ENCODE measurements at regions not wholly inside any gene's neighbourhood (a gene's known extent, or its start where the extent isn't known, plus 50 kb on each side); places are given as distances from the start of the nearest gene placed in this dataset.

- no peak for TF ChIP-seq CTCF (IDR thresholded peaks at IDR 0.05; ENCODE audit: low read length)
- TF ChIP-seq EZH2 (IDR thresholded peaks at IDR 0.05; ENCODE audit: borderline replicate concordance, low read length) = no peak
- Histone ChIP-seq H4K20me1 (ENCODE audit: insufficient read depth, low read length) (no peaks in the 10 kb centered on the region), H3K9ac (ENCODE audit: low read length) (no peak overlapping the region), H3F3A (ENCODE audit: insufficient read depth, low read length) (no peaks in the 10 kb centered on the region), H3K4me3 (ENCODE audit: low read depth, low read length, poor library complexity, severe bottlenecking) (no peak overlapping the region), H3K79me2 (ENCODE audit: insufficient read depth, low read length) (no peaks in the 10 kb centered on the region), H3K27me3 (ENCODE audit: insufficient read depth, low read length) (no peaks in the 10 kb centered on the region), H3K36me3 (ENCODE audit: insufficient read depth, low read length) (no peaks in the 10 kb centered on the region), H3K9me3 (ENCODE audit: low read length) (no peaks in the 10 kb centered on the region), H3K27ac (ENCODE audit: low read depth, low read length, poor library complexity, severe bottlenecking) (no peak overlapping the region), H3K9me2 (ENCODE audit: low read depth, low read length) (no peaks in the 10 kb centered on the region), H3K4me1 (ENCODE audit: insufficient read depth, low read length, severe bottlenecking) (no peaks in the 10 kb centered on the region), H2AFZ (ENCODE audit: low read length) (no peak overlapping the region), H3K4me2 (ENCODE audit: low read length) (no peak overlapping the region)
Measured at GRCh38 chr6:21537637-21538036, 55.9 kb upstream of the SOX4 start.

- Histone ChIP-seq H3F3A (ENCODE audit: insufficient read depth, low read length) (no peaks in the 10 kb centered on the region), H3K4me1 (ENCODE audit: insufficient read depth, low read length, severe bottlenecking) (no peaks in the 10 kb centered on the region), H3K36me3 (ENCODE audit: insufficient read depth, low read length) (no peaks in the 10 kb centered on the region), H4K20me1 (ENCODE audit: insufficient read depth, low read length) (no peaks in the 10 kb centered on the region), H3K9me3 (ENCODE audit: low read length) (no peaks in the 10 kb centered on the region), H3K4me3 (ENCODE audit: low read depth, low read length, poor library complexity, severe bottlenecking) (no peak overlapping the region), H3K4me2 (ENCODE audit: low read length) (no peak overlapping the region), H3K27ac (ENCODE audit: low read depth, low read length, poor library complexity, severe bottlenecking) (no peak overlapping the region), H3K9ac (ENCODE audit: low read length) (no peak overlapping the region), H3K27me3 (ENCODE audit: insufficient read depth, low read length) (no peaks in the 10 kb centered on the region), H3K79me2 (ENCODE audit: insufficient read depth, low read length) (no peaks in the 10 kb centered on the region), H3K9me2 (ENCODE audit: low read depth, low read length) (no peaks in the 10 kb centered on the region), H2AFZ (ENCODE audit: low read length) (no peak overlapping the region)
- TF ChIP-seq CTCF (IDR thresholded peaks at IDR 0.05; ENCODE audit: low read length) (no peak), EZH2 (IDR thresholded peaks at IDR 0.05; ENCODE audit: borderline replicate concordance, low read length) (no peak)
Measured at GRCh38 chr6:21538186-21538798, 55.3 kb upstream of the SOX4 start.

GRCh38 chr6:21539621-21540100 lies 53.9 kb upstream of the SOX4 start:
- no peaks in the 10 kb centered on the region for H3F3A ChIP-seq (ENCODE audit: insufficient read depth, low read length)
- no peaks in the 10 kb centered on the region for H3K27me3 ChIP-seq (ENCODE audit: insufficient read depth, low read length)
- no peaks in the 10 kb centered on the region for H3K9me2 ChIP-seq (ENCODE audit: low read depth, low read length)
- H3K27ac ChIP-seq (ENCODE audit: low read depth, low read length, poor library complexity, severe bottlenecking) = no peak overlapping the region
- no peaks in the 10 kb centered on the region for H3K36me3 ChIP-seq (ENCODE audit: insufficient read depth, low read length)
- H3K4me3 ChIP-seq (ENCODE audit: low read depth, low read length, poor library complexity, severe bottlenecking) = no peak overlapping the region
- no peak overlapping the region for H3K4me2 ChIP-seq (ENCODE audit: low read length)
- no peaks in the 10 kb centered on the region for H4K20me1 ChIP-seq (ENCODE audit: insufficient read depth, low read length)
- TF ChIP-seq EZH2 (IDR thresholded peaks at IDR 0.05; ENCODE audit: borderline replicate concordance, low read length) = no peak
- no peak for TF ChIP-seq CTCF (IDR thresholded peaks at IDR 0.05; ENCODE audit: low read length)
- no peak overlapping the region for H2AFZ ChIP-seq (ENCODE audit: low read length)
- H3K4me1 ChIP-seq (ENCODE audit: insufficient read depth, low read length, severe bottlenecking) = no peaks in the 10 kb centered on the region
- H3K9ac ChIP-seq (ENCODE audit: low read length) = no peak overlapping the region
- H3K79me2 ChIP-seq (ENCODE audit: insufficient read depth, low read length) = no peaks in the 10 kb centered on the region
- H3K9me3 ChIP-seq (ENCODE audit: low read length) = no peaks in the 10 kb centered on the region

Data from OCI-LY1 (cell line).